ENCODE measurements at regions not wholly inside any gene's neighbourhood (a gene's known extent, or its start where the extent isn't known, plus 50 kb on each side); places are given as distances from the start of the nearest gene placed in this dataset.

GRCh38 chr17:65371702-65372101 lies 189.7 kb downstream of the AXIN2 start:
- intact Hi-C loops (cut with DNase I), result no loop called here
- ATAC-seq, result no peak
- no peaks in the 10 kb centered on the region for H3K27me3 ChIP-seq (ENCODE audit: insufficient read depth in 3 of 3, low read length in 2 of 3)
- H3K4me1 ChIP-seq, result no peaks in the 10 kb centered on the region
- no peak overlapping the region for H3K27ac ChIP-seq
- TF ChIP-seq CTCF (IDR thresholded peaks at IDR 0.05), result no peak
- H3K9me3 ChIP-seq, result no peaks in the 10 kb centered on the region
- no peak overlapping the region for H3K4me3 ChIP-seq
- no peaks in the 10 kb centered on the region for H3K36me3 ChIP-seq (ENCODE audit: insufficient read depth in 1 of 2, low read depth in 1 of 2)
- WGBS, 3 donors, result 40 to 69% (median 43%) methylated on average over 2 of the region's 2 CpGs
- no peak for DNase-seq

- Histone ChIP-seq H3K4me3 (no peak overlapping the region), H3K4me1 (no peaks in the 10 kb centered on the region), H3K36me3 (ENCODE audit: insufficient read depth in 1 of 2, low read depth in 1 of 2) (no peaks in the 10 kb centered on the region), H3K27me3 (ENCODE audit: insufficient read depth in 3 of 3, low read length in 2 of 3) (no peaks in the 10 kb centered on the region), H3K9me3 (no peaks in the 10 kb centered on the region), H3K27ac (no peak overlapping the region)
- ATAC-seq, result no peak
- DNase-seq, result no peak
- intact Hi-C loops (cut with DNase I), result no loop called here
- TF ChIP-seq CTCF (IDR thresholded peaks at IDR 0.05), result no peak
- WGBS, 3 donors, result 67 to 68% (median 68%) methylated on average over 15 of the region's 15 CpGs
These were observed 190.7 kb downstream of the AXIN2 start for GRCh38 chr17:65370669-65371131.

- H3K27ac ChIP-seq, result no peak overlapping the region
- no peaks in the 10 kb centered on the region for H3K36me3 ChIP-seq (ENCODE audit: insufficient read depth in 1 of 2, low read depth in 1 of 2)
- no peak for TF ChIP-seq CTCF (IDR thresholded peaks at IDR 0.05)
- intact Hi-C loops (cut with DNase I), result no loop called here
- no peak overlapping the region for H3K4me3 ChIP-seq
- no peak for DNase-seq
- no peaks in the 10 kb centered on the region for H3K4me1 ChIP-seq
- no peaks in the 10 kb centered on the region for H3K9me3 ChIP-seq
- no peaks in the 10 kb centered on the region for H3K27me3 ChIP-seq (ENCODE audit: insufficient read depth in 3 of 3, low read length in 2 of 3)
- 90 to 93% (median 91%) methylated on average over 4 of the region's 4 CpGs for WGBS, 3 donors
- ATAC-seq, result no peak
These were observed 193.1 kb downstream of the AXIN2 start for GRCh38 chr17:65368341-65368740.

GRCh38 chr17:65366102-65366844 lies 195.2 kb downstream of the AXIN2 start:
- Histone ChIP-seq H3K27ac (no peak overlapping the region), H3K27me3 (ENCODE audit: insufficient read depth in 3 of 3, low read length in 2 of 3) (no peaks in the 10 kb centered on the region), H3K4me1 (peaks cover 5% of the 10 kb centered on the region), H3K4me3 (no peak overlapping the region), H3K36me3 (ENCODE audit: insufficient read depth in 1 of 2, low read depth in 1 of 2) (no peaks in the 10 kb centered on the region), H3K9me3 (no peaks in the 10 kb centered on the region)
- intact Hi-C loops (cut with DNase I), result no loop called here
- no peak for TF ChIP-seq CTCF (IDR thresholded peaks at IDR 0.05)
- WGBS, 3 donors, result 90 to 92% (median 91%) methylated on average over 15 of the region's 15 CpGs
- ATAC-seq (no peak), DNase-seq (no peak)

- no peak for TF ChIP-seq CTCF (IDR thresholded peaks at IDR 0.05)
These were observed 196.3 kb downstream of the AXIN2 start for GRCh38 chr17:65365169-65365568.

More at GRCh38 chr17:65365169-65365568, 196.3 kb downstream of the AXIN2 start:
- peaks cover 5% of the 10 kb centered on the region for H3K4me1 ChIP-seq
- DNase-seq (no peak), ATAC-seq (no peak)
- no peak overlapping the region for H3K4me3 ChIP-seq
- H3K27ac ChIP-seq, result no peak overlapping the region
- no peaks in the 10 kb centered on the region for H3K27me3 ChIP-seq (ENCODE audit: insufficient read depth in 3 of 3, low read length in 2 of 3)
- WGBS, 3 donors, result 62 to 74% (median 68%) methylated on average over 11 of the region's 11 CpGs
- no peaks in the 10 kb centered on the region for H3K36me3 ChIP-seq (ENCODE audit: insufficient read depth in 1 of 2, low read depth in 1 of 2)
- intact Hi-C loops (cut with DNase I), result no loop called here
- no peaks in the 10 kb centered on the region for H3K9me3 ChIP-seq
